Calu3 (cell line): ENCODE measurements at regions not wholly inside any gene's neighbourhood (a gene's known extent, or its start where the extent isn't known, plus 50 kb on each side); places are given as distances from the start of the nearest gene placed in this dataset.
"Not testable (repeated sequence)": the region's sequence is repeated elsewhere in the genome, so short reads cannot be mapped to it uniquely, and the experiment has no call there.

Source experiments
- BruUV-seq: library from RNA; stranded (reverse); fragments of 400-500 nt; replicated peaks from 2 replicates; lab custom pipeline; 2021; lab: Mats Ljungman, UMichigan
- CTCF ChIA-PET: fragments of 300-600 bp; sonication (Branson Sonifier 250); formaldehyde crosslinking; loops from one replicate; lab custom pipeline; 2022; ENCODE audit warnings: antibody characterized with exemption; lab: Charles Lee
- DNase-seq: peaks from one replicate; pipeline ENCODE4 v3.0.0; 2022
- H3K27ac Mint-ChIP-seq: one replicate; pipeline ENCODE4 v1.8.0; 2022; ENCODE audit warnings: mixed read lengths; ENCODE audit not compliant: unreplicated experiment
- H3K27me3 Mint-ChIP-seq: one replicate; pipeline ENCODE4 v1.8.0; 2022; ENCODE audit warnings: mixed read lengths; ENCODE audit not compliant: unreplicated experiment
- H3K36me3 Mint-ChIP-seq: one replicate; pipeline ENCODE4 v1.8.0; 2022; ENCODE audit warnings: mild to moderate bottlenecking, moderate library complexity, mixed read lengths; ENCODE audit not compliant: insufficient read depth, unreplicated experiment
- H3K4me1 Mint-ChIP-seq: one replicate; pipeline ENCODE4 v1.8.0; 2022; ENCODE audit warnings: mild to moderate bottlenecking, low read depth, mixed read lengths; ENCODE audit not compliant: unreplicated experiment
- H3K4me3 Mint-ChIP-seq: one replicate; pipeline ENCODE4 v1.8.0; 2022; ENCODE audit warnings: mild to moderate bottlenecking, low read depth, moderate library complexity, mixed read lengths; ENCODE audit not compliant: unreplicated experiment
- H3K9me3 Mint-ChIP-seq: one replicate; pipeline ENCODE4 v1.8.0; 2022; ENCODE audit warnings: low read depth, mixed read lengths; ENCODE audit not compliant: unreplicated experiment
- CTCF ChIP-seq: fragments of 200-600 bp; IDR thresholded peaks from one replicate; pipeline ENCODE4 v1.8.0; 2022; ENCODE audit warnings: antibody characterized with exemption; ENCODE audit not compliant: unreplicated experiment
- intact Hi-C: fragments of 100-400 bp; cut with micrococcal nuclease; formaldehyde crosslinking; loops from one replicate; pipeline ENCODE4 v1.10.0; 2022; ENCODE audit not compliant: unreplicated experiment

GRCh38 chr1:105591681-105592080 lies 1464.8 kb upstream of the PRMT6 start:
- Mint-ChIP-seq H3K9me3 (peaks cover 7% of the 10 kb centered on the region), H3K27me3 (no peaks in the 10 kb centered on the region), H3K4me1 (no peaks in the 10 kb centered on the region), H3K27ac (no peak overlapping the region), H3K4me3 (no peak overlapping the region), H3K36me3 (no peaks in the 10 kb centered on the region)
- CTCF ChIA-PET = no interaction called here
- no TSS peak for BruUV-seq
- intact Hi-C loops = no loop called here
- DNase-seq = no peak
- TF ChIP-seq CTCF = no peak

GRCh38 chr1:105608713-105609112 lies 1447.8 kb upstream of the PRMT6 start:
- Mint-ChIP-seq H3K36me3 (no peaks in the 10 kb centered on the region), H3K4me3 (no peak overlapping the region), H3K4me1 (no peaks in the 10 kb centered on the region), H3K27me3 (no peaks in the 10 kb centered on the region), H3K27ac (no peak overlapping the region), H3K9me3 (peaks cover 4% of the 10 kb centered on the region)
- BruUV-seq = no TSS peak
- CTCF ChIA-PET = no interaction called here
- no peak for DNase-seq
- intact Hi-C loops = no loop called here
- no peak for TF ChIP-seq CTCF

- no TSS peak for BruUV-seq
- no peak overlapping the region for H3K4me3 Mint-ChIP-seq
- no peak for TF ChIP-seq CTCF
- CTCF ChIA-PET = no interaction called here
- no peaks in the 10 kb centered on the region for H3K4me1 Mint-ChIP-seq
- DNase-seq = no peak
- H3K27ac Mint-ChIP-seq = no peak overlapping the region
- intact Hi-C loops = no loop called here
- no peaks in the 10 kb centered on the region for H3K36me3 Mint-ChIP-seq
- H3K27me3 Mint-ChIP-seq = no peaks in the 10 kb centered on the region
- H3K9me3 Mint-ChIP-seq = peaks cover 4% of the 10 kb centered on the region
These were observed 1430.0 kb upstream of the PRMT6 start for GRCh38 chr1:105626276-105626987.

- CTCF ChIA-PET, BruUV-seq, H3K27ac Mint-ChIP-seq, H3K9me3 Mint-ChIP-seq, H3K4me3 Mint-ChIP-seq, H3K36me3 Mint-ChIP-seq, H3K4me1 Mint-ChIP-seq, intact Hi-C loops, H3K27me3 Mint-ChIP-seq, DNase-seq: not testable (repeated sequence)
These were observed 1425.2 kb upstream of the PRMT6 start for GRCh38 chr1:105631153-105631744.
